Neuron (in vitro differentiated cells): ENCODE measurements at regions not wholly inside any gene's neighbourhood (a gene's known extent, or its start where the extent isn't known, plus 50 kb on each side); places are given as distances from the start of the nearest gene placed in this dataset.
A peak's percentile ranks its signal among the peaks of the same experiment; 100 is the strongest.

Experiments
- H2AFZ ChIP-seq: one replicate; pipeline ENCODE4 v1.6.1; 2013; ENCODE audit warnings: low read depth, mild to moderate bottlenecking, inconsistent platforms, low read length, moderate library complexity
- H3K27me3 ChIP-seq: one replicate; pipeline ENCODE4 v1.6.1; 2013; ENCODE audit warnings: low read length; ENCODE audit not compliant: insufficient read depth
- H3K36me3 ChIP-seq: one replicate; pipeline ENCODE4 v1.6.1; 2013; ENCODE audit warnings: low read length; ENCODE audit not compliant: insufficient read depth
- H3K4me1 ChIP-seq: one replicate; pipeline ENCODE4 v1.6.1; 2013; ENCODE audit warnings: low read length; ENCODE audit not compliant: insufficient read depth
- H3K4me3 ChIP-seq: 2 replicates; pipeline ENCODE4 v1.5.1; 2013; ENCODE audit warnings: mild to moderate bottlenecking, low read length, moderate library complexity
- H3K9me3 ChIP-seq: one replicate; pipeline ENCODE4 v1.6.1; 2013; ENCODE audit warnings: low read length

DNA sequence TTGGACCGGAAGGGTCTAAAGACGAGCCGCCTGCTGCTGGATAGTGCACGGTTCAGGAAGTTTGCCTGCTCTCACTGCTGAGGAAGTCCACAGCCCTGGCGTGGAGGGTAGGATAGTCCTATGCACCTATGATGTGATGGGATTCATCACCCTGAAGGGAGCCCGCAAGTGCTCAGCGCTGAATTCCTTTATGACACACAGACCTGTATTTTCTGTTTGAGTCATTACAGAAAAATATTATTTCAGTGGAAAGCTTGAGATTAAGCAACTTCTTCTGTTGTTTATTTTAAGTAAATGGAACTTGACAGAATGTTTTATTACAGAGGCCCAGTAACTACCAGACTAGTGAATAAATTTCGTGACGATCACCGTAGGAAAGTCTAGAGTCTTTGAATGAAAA lies 123.2 kb downstream of the TRIML1 start:
- Histone ChIP-seq H3K9me3 (no peaks in the 10 kb centered on the region), H3K4me1 (no peaks in the 10 kb centered on the region), H3K4me3 (no peak overlapping the region), H3K27me3 (no peaks in the 10 kb centered on the region), H3K36me3 (no peaks in the 10 kb centered on the region), H2AFZ (no peak overlapping the region)

DNA sequence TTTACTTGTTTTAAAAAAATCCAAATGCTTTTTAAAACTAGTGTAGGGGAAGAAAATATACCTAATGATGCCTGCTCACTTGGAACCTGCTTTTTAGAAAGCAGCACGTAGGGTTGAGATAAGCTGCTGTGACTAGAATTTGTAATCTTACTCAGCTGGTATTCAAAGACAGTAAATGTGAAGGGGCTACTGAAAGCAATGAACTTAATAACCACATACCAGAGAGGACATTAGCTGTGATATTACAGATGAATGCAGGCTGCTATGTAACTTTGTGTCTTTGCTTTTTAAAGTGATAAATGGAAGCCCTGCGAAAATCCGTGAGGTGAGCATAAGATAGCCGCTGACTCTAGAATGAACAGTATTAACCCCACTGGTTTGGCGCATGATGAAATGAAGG lies 124.1 kb downstream of the TRIML1 start:
- no peak overlapping the region for H3K4me3 ChIP-seq
- no peaks in the 10 kb centered on the region for H3K4me1 ChIP-seq
- no peak overlapping the region for H2AFZ ChIP-seq
- no peaks in the 10 kb centered on the region for H3K27me3 ChIP-seq
- no peaks in the 10 kb centered on the region for H3K9me3 ChIP-seq
- H3K36me3 ChIP-seq: no peaks in the 10 kb centered on the region

DNA sequence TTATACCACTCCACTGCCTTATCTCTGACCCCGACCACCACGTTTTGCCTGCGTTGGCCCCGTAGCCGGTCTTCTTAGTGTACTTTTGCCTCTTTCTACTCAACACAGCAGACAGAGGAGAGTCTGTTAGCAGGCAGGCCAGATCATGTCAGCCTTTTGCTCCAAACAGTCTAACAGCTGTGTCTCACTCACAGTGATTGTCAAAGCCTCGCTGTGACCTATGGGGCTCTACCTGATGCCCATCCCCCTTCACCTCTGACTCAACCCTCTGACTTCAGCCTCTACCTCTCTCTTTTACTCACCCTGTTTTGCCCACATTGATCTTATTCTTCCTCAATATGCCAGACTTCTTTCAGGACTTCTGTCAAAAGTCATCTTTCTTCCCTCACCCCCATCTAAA lies 127.1 kb downstream of the TRIML1 start:
- Histone ChIP-seq H3K9me3 (no peaks in the 10 kb centered on the region), H3K27me3 (no peaks in the 10 kb centered on the region), H3K4me3 (no peak overlapping the region), H3K4me1 (no peaks in the 10 kb centered on the region), H3K36me3 (no peaks in the 10 kb centered on the region), H2AFZ (no peak overlapping the region)

DNA sequence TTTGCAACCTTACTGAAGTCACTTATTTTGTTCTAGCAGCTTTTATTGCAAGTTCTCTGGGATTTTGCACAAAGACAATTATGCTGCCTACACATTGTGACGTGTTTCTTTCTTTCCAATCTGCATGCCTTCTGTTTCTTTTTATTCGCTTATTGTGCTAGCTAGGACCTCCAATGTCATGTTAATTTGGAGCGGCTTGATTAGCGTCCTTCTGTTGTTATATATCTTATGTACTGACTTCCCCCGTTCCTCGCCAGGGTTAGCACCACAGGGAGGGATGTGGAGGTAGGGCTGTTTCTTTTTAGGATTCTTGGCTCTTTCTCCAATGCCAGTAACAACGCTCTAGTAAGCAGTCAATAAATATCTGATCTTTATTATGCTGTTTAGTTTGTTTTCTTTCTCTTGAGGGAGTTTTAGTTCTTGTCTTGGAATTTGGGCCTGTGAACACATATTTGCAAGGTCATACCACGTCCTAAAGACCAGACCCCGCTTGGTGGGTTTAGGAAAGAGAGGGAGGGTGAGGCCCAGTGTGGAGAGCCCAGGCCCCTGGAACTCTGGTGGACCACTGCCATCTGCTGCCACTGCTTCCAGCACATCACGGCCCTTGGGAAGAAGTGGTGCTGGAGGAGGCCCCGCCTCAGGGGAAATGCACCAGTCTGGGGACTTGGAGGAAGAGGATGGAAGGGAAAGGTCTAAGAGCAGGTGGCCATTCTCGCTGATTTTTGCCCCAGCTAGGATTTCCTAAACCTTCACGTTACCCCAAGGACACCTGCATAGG lies 129.1 kb downstream of the TRIML1 start:
- no peaks in the 10 kb centered on the region for H3K9me3 ChIP-seq
- H3K4me3 ChIP-seq: no peak overlapping the region
- H3K36me3 ChIP-seq: no peaks in the 10 kb centered on the region

DNA sequence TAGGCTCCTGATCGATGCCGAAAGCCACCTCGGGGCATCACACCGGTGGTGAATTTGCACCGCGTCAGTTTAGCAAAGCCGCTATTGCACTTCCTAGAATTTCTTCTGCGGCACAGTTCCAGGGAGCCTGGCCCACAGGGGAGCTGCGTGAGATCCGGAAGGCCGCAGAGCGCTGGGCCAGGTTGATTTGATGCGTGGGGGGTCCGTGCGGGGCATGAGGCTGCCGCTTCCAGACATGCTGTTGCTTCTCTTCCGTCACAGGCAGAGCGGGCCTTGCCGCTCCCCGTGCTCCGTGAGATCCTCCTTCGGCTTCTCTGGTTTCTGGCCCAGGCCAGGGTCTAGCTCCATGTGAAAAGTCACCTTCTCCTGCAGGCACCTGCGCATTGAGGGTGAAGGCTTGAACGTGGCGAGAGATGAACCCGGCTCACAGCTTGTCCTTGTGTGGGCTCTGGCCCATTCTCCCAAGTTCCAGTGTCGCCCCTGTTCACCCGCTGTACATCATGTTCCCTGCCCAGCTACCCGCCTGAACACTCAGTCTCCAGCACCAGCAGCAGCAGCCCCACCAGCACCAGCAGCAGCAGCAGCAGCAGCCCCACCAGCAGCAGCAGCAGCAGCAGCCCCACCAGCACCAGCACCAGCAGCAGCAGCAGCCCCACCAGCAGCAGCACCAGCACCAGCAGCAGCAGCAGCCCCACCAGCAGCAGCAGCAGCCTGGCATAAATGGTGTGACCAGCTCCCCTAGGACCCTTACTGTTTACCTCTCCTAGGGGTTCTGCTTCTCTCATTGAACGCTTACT lies 131.2 kb downstream of the TRIML1 start:
- Histone ChIP-seq H3K4me1 (no peaks in the 10 kb centered on the region), H2AFZ (no peak overlapping the region), H3K9me3 (no peaks in the 10 kb centered on the region), H3K4me3 (no peak overlapping the region), H3K36me3 (no peaks in the 10 kb centered on the region), H3K27me3 (no peaks in the 10 kb centered on the region)

More for the DNA sequence above, 129.1 kb downstream of the TRIML1 start:
- no peaks in the 10 kb centered on the region for H3K27me3 ChIP-seq
- H2AFZ ChIP-seq: no peak overlapping the region
- H3K4me1 ChIP-seq: no peaks in the 10 kb centered on the region

DNA sequence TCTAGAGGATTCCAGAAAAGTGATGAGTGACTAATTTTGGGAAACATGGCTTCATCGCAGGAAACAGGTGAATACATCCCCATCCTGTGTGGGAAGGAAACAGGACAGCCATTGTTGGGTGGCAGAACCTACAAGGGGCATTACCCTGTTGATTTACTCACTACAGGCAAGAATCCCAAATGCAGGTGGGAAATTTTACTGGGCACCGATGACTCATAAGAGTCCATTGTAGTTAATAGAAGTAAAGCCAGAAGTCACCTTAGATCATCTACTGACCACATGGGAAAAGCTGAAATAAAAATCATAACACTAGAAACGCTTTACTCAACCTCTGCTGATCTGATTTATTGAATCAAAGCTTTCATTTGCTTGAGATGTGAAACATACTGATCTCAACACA lies 136.4 kb downstream of the TRIML1 start:
- no peaks in the 10 kb centered on the region for H3K4me1 ChIP-seq
- H3K4me3 ChIP-seq: no peak overlapping the region
- no peaks in the 10 kb centered on the region for H3K27me3 ChIP-seq
- no peak overlapping the region for H2AFZ ChIP-seq
- H3K36me3 ChIP-seq: no peaks in the 10 kb centered on the region
- H3K9me3 ChIP-seq: no peaks in the 10 kb centered on the region

DNA sequence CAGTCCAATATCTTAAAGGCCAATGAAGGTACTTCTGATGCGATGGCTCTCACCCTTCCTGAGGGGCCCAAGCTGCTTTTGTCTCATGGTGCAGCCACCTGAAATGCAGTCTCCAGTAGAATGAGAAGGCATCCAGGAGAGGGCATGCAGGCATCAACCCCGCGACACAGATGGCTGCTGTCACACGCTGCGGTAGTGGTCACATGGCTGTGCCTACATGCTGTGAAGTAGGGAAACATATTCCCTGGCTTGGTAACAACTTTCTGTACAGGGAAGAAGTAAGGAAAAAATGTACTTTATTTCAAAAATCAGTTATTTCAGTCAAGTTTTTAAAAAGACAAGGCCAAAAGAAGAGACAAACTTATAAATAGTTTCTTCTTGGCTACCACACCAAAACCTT lies 139.9 kb downstream of the TRIML1 start:
- Histone ChIP-seq H3K4me1 (no peaks in the 10 kb centered on the region), H2AFZ (no peak overlapping the region), H3K9me3 (no peaks in the 10 kb centered on the region)

DNA sequence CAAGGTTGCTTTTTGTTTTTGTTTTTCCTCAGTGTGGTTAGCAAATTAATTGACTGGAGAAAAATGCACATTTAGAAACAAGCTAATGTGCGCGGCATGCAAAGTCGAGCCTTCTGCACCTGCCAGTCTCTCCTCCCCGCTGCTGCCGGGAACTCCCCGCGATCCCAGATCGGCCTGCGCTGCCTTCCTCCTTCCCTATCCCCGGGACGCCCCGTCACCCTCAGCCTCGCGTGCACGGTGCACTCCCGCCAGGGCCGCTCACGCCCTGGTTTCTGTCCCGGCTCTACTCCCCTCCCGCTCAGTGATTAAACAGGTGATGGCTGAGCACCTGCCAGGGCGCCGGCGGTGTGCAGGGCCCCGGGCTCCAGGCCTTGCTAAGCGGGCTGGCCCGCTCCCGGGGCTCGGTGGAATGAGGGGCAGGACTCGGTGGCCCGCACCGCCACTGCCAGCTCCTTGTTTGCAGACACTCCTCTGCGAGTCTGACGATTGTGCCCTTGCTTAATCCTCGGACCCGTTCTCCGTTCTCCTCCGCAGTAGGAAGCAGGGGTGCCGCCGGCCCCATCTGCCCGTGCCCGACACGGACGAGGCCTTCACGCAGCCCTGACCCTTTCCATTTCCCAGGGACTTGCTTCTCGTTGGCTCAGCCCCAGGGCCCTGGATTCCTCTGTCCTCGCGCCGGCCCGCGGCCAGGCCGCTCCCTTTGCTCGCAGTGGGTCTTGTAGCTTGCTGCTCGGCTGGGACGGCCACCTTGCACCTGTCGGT lies 143.4 kb downstream of the TRIML1 start:
- H3K4me3 ChIP-seq: no peak overlapping the region
- H3K27me3 ChIP-seq: peaks cover 16% of the 10 kb centered on the region
- no peaks in the 10 kb centered on the region for H3K4me1 ChIP-seq
- no peaks in the 10 kb centered on the region for H3K36me3 ChIP-seq
- peak overlapping the region; percentile 23 for H2AFZ ChIP-seq
- H3K9me3 ChIP-seq: no peaks in the 10 kb centered on the region

More for the DNA sequence above, 139.9 kb downstream of the TRIML1 start:
- H3K36me3 ChIP-seq: no peaks in the 10 kb centered on the region
- H3K27me3 ChIP-seq: peaks cover 16% of the 10 kb centered on the region
- no peak overlapping the region for H3K4me3 ChIP-seq

DNA sequence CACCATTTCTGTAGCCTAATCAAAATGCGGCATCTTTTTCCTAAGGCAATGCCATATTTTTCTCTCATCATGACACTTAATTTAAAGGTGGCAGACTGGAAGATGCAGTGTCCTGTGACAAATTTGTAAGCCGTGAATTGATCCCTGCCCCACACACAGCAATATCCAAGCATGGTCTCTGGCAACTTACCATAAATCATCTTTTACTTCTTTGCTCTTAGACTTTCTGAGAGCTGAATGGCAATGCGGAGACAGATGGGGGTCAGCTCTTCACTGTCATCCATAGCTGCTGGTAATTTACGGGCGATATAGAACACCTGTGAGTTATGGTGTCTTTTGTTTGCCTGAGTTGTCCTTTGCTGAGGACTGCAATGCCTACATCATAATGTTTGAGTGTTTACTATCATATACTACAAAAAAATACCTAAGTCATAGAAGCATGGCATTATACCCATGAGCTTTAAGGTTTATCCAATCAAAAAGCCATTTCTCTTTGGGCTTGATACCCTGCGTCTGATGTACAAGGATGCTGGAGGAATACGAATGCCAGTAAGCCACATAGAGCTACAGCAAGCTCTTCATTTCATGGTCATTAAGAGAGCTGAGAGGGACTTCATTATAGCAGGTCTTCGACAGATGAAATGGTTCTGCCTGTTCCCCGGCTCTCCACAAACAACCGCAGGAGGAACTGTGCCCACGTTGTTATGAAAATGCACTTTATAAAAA lies 148.1 kb downstream of the TRIML1 start:
- Histone ChIP-seq H3K9me3 (no peaks in the 10 kb centered on the region), H3K4me1 (no peaks in the 10 kb centered on the region), H3K4me3 (no peak overlapping the region), H3K27me3 (peaks cover 13% of the 10 kb centered on the region), H3K36me3 (no peaks in the 10 kb centered on the region), H2AFZ (no peak overlapping the region)

DNA sequence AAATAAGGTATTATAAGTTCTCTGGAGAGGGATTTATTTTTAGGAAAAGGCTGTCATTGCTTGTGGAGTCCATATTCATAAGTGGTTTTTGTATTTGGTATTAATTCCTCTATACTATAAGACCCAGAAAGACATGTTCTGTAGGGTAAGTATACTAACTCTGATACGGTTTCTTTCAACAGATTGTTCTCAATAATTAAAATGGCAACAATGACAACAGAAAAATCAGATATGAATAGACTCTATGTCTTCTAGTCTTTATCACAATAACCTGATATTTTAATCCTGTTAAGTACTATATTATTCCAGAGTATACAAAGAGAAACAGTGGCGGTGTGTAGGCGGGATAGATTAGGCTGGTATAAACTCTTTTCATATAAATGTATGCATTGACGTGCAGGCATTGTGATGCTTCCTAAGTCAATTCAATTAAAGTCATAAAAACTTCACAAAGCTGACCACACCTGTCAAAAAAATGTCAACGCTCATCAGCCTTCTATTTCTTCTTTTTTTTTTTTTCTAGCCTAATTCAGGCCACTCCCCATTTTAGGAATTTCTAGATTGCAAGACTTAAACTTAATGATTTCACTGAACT lies 150.4 kb downstream of the TRIML1 start:
- Histone ChIP-seq H2AFZ (no peak overlapping the region), H3K4me3 (no peak overlapping the region), H3K9me3 (no peaks in the 10 kb centered on the region), H3K36me3 (no peaks in the 10 kb centered on the region), H3K27me3 (no peaks in the 10 kb centered on the region), H3K4me1 (no peaks in the 10 kb centered on the region)

DNA sequence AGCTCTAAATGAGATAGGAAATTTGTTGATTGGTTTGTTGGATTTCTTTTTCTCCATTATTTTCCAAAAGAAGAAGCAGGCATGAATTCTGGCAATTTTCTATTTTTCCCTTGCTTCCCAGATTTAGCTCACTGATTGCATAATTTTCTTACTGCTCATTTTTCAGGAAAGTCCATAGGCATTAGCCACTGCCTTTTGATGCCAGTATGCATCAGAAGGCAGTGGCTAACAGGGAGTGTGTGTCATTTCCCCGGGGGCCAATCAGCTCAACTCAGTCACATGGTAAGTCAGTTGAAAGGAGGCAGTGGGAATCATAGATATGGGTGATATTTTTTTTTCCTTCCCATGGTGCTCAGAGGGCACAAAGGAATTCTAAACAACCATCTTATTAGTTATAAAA lies 156.7 kb downstream of the TRIML1 start:
- H3K4me1 ChIP-seq: no peaks in the 10 kb centered on the region
- H2AFZ ChIP-seq: no peak overlapping the region
- no peaks in the 10 kb centered on the region for H3K27me3 ChIP-seq
- H3K9me3 ChIP-seq: no peaks in the 10 kb centered on the region
- H3K36me3 ChIP-seq: no peaks in the 10 kb centered on the region
- no peak overlapping the region for H3K4me3 ChIP-seq

DNA sequence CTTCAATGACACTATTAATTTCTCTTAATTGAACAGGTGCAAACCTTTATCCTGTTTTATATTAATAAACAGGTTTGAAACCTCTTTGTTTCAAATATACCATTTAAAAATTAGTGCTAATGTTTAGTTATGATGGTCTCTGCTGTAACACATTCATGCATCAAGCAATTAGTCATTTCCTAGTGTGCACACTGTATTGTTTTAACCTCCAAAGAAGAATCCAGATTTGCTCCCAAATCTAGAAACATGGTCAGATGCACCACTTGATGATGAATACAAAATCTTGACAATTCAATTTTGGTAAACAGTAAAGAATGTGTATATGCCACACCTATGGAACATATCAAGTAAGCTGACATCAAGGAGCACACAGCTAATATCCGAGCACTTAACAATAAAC lies 157.1 kb downstream of the TRIML1 start:
- Histone ChIP-seq H3K4me1 (no peaks in the 10 kb centered on the region), H2AFZ (no peak overlapping the region), H3K4me3 (no peak overlapping the region), H3K36me3 (no peaks in the 10 kb centered on the region), H3K9me3 (no peaks in the 10 kb centered on the region), H3K27me3 (no peaks in the 10 kb centered on the region)
